ENCODE measurements at regions not wholly inside any gene's neighbourhood (a gene's known extent, or its start where the extent isn't known, plus 50 kb on each side); places are given as distances from the start of the nearest gene placed in this dataset.
"Not testable (repeated sequence)": the region's sequence is repeated elsewhere in the genome, so short reads cannot be mapped to it uniquely, and the experiment has no call there.

DNA sequence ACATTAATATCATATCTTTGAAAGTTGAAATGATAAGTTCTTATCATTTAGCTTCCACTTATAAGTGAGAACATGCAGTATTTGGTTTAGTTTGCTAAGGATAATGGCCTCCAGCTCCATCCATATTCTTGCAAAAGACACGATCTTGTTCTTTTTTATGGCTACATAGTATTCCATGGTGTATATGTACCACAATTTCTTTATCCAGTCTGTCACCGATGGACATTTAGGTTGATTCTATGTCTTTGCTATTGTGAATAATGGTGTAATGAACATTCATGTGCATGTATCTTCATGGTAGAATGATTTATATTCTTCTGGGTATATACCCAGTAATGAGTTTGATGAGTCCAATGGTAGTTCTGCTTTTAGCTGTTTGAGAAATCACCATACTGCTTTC lies 135.0 kb upstream of the PRR16 start:
- Histone ChIP-seq H3K27ac (ENCODE audit: low read depth, low read length) (no peak overlapping the region), H2BK15ac (replicated peaks; ENCODE audit: low read depth) (no peak overlapping the region), H3K79me2 (ENCODE audit: control insufficient read depth, insufficient read depth, low read length) (no peaks in the 10 kb centered on the region), H3K4ac (ENCODE audit: low read depth, low read length) (no peak overlapping the region), H3K4me1 (ENCODE audit: control insufficient read depth, low read depth, low read length) (no peaks in the 10 kb centered on the region), H2AK5ac (ENCODE audit: low read length) (no peak overlapping the region), H3K79me1 (ENCODE audit: low read length) (no peaks in the 10 kb centered on the region), H3K18ac (ENCODE audit: low read length) (no peak overlapping the region), H3K27me3 (ENCODE audit: insufficient read depth, low read length, poor library complexity) (no peaks in the 10 kb centered on the region), H2BK5ac (ENCODE audit: low read length) (no peak overlapping the region), H3K23ac (ENCODE audit: low read length) (no peak overlapping the region), H4K5ac (ENCODE audit: low read length) (no peak overlapping the region), H3K36me3 (ENCODE audit: control insufficient read depth, insufficient read depth, low read length) (no peaks in the 10 kb centered on the region), H3K56ac (ENCODE audit: low read length) (no peak overlapping the region), H3K9ac (ENCODE audit: low read length) (no peak overlapping the region), H3K4me2 (ENCODE audit: low read length) (no peak overlapping the region), H3K4me3 (ENCODE audit: low read length) (no peak overlapping the region), H4K8ac (ENCODE audit: low read depth, low read length) (no peak overlapping the region), H2BK120ac (ENCODE audit: low read depth, low read length) (no peak overlapping the region)
- no peak for DNase-seq
- WGBS (ENCODE audit: extremely low coverage, insufficient coverage, low lambda C conversion rate), result no CpG with 5 or more reads among the region's 2 CpGs

DNA sequence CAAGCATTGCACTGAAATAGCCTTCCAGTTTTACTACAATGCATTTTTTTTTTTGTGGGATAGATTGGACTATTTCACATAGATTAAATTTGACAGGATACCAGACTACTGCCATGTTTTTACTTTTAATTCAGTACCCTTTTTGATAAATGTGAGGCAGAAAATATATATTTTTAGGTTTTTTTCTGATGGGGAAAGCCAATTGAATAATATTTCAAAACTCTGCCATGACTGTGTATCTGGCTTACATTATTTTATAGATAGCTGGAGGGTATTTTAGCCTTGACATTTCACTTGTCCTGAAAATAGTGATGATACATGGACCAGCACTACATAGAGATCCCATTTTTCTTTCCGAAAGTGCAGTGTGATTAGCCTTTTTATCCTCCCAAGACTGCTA lies 133.5 kb upstream of the PRR16 start:
- Histone ChIP-seq H2AK5ac (ENCODE audit: low read length) (no peak overlapping the region), H2BK120ac (ENCODE audit: low read depth, low read length) (no peak overlapping the region), H3K4ac (ENCODE audit: low read depth, low read length) (no peak overlapping the region), H2BK15ac (replicated peaks; ENCODE audit: low read depth) (no peak overlapping the region), H4K5ac (ENCODE audit: low read length) (no peak overlapping the region), H3K23ac (ENCODE audit: low read length) (no peak overlapping the region), H3K79me2 (ENCODE audit: control insufficient read depth, insufficient read depth, low read length) (no peaks in the 10 kb centered on the region), H3K27ac (ENCODE audit: low read depth, low read length) (no peak overlapping the region), H3K18ac (ENCODE audit: low read length) (no peak overlapping the region), H4K8ac (ENCODE audit: low read depth, low read length) (no peak overlapping the region), H3K4me2 (ENCODE audit: low read length) (no peak overlapping the region), H3K79me1 (ENCODE audit: low read length) (no peaks in the 10 kb centered on the region), H3K27me3 (ENCODE audit: insufficient read depth, low read length, poor library complexity) (no peaks in the 10 kb centered on the region), H3K56ac (ENCODE audit: low read length) (no peak overlapping the region), H3K4me3 (ENCODE audit: low read length) (no peak overlapping the region), H3K9ac (ENCODE audit: low read length) (no peak overlapping the region), H3K36me3 (ENCODE audit: control insufficient read depth, insufficient read depth, low read length) (no peaks in the 10 kb centered on the region), H2BK5ac (ENCODE audit: low read length) (no peak overlapping the region), H3K4me1 (ENCODE audit: control insufficient read depth, low read depth, low read length) (no peaks in the 10 kb centered on the region)
- WGBS (ENCODE audit: extremely low coverage, insufficient coverage, low lambda C conversion rate), result no CpG with 5 or more reads among the region's 1 CpG
- no peak for DNase-seq

DNA sequence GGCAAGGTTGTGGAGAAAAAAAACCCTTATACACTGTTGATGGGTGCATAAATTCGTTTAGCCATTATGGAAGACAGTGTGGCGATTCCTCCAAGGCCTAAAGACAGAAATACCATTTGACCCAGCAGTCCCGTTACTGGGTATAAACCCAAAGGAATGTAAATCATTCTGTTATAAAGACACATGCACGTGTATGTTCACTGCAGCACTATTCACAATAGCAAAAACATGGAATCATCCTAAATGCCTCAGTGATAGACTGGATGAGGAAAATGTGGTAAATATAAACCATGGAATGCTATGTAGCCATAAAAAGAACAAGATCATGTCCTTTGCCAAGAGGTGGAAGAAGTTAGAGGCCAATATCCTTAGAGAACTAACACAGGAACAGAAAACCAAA lies 119.9 kb upstream of the PRR16 start:
- Histone ChIP-seq H2AK5ac (ENCODE audit: low read length) (no peak overlapping the region), H3K18ac (ENCODE audit: low read length) (no peak overlapping the region), H4K8ac (ENCODE audit: low read depth, low read length) (no peak overlapping the region), H3K79me1 (ENCODE audit: low read length) (no peaks in the 10 kb centered on the region), H3K56ac (ENCODE audit: low read length) (no peak overlapping the region), H4K5ac (ENCODE audit: low read length) (no peak overlapping the region), H2BK120ac (ENCODE audit: low read depth, low read length) (no peak overlapping the region), H2BK15ac (replicated peaks; ENCODE audit: low read depth) (no peak overlapping the region), H2BK5ac (ENCODE audit: low read length) (no peak overlapping the region), H3K27me3 (ENCODE audit: insufficient read depth, low read length, poor library complexity) (no peaks in the 10 kb centered on the region), H3K9ac (ENCODE audit: low read length) (no peak overlapping the region), H3K27ac (ENCODE audit: low read depth, low read length) (no peak overlapping the region), H3K4me3 (ENCODE audit: low read length) (no peak overlapping the region), H3K36me3 (ENCODE audit: control insufficient read depth, insufficient read depth, low read length) (no peaks in the 10 kb centered on the region), H3K79me2 (ENCODE audit: control insufficient read depth, insufficient read depth, low read length) (no peaks in the 10 kb centered on the region), H3K4me1 (ENCODE audit: control insufficient read depth, low read depth, low read length) (no peaks in the 10 kb centered on the region), H3K23ac (ENCODE audit: low read length) (no peak overlapping the region), H3K4ac (ENCODE audit: low read depth, low read length) (no peak overlapping the region), H3K4me2 (ENCODE audit: low read length) (no peak overlapping the region)
- WGBS (ENCODE audit: extremely low coverage, insufficient coverage, low lambda C conversion rate), result no CpG with 5 or more reads among the region's 4 CpGs
- DNase-seq, result no peak

DNA sequence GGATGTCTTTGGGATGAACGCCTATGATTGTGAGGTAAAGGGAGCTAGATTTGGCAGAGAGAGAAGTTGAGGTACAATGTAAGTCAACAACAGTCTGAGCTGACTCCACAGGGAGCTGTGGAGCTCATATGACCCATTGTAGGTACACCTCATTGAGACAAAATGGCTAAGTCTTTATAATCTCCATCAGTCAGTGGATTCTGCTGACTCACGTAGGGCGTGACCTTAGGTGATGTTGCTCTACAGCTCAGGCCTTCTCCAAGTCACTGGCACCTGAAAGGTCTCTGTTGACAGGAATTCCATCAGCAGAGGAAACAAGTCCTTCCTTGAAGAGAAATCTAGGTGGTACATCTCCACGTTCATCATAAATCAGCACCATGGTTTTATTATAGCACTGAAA lies 118.2 kb upstream of the PRR16 start:
- H2BK120ac ChIP-seq (ENCODE audit: low read depth, low read length), result no peak overlapping the region
- no peak overlapping the region for H3K4ac ChIP-seq (ENCODE audit: low read depth, low read length)
- no peak overlapping the region for H2BK15ac ChIP-seq (replicated peaks; ENCODE audit: low read depth)
- no peak overlapping the region for H2AK5ac ChIP-seq (ENCODE audit: low read length)
- no peaks in the 10 kb centered on the region for H3K4me1 ChIP-seq (ENCODE audit: control insufficient read depth, low read depth, low read length)
- no peak for DNase-seq
- no peak overlapping the region for H3K23ac ChIP-seq (ENCODE audit: low read length)
- no peak overlapping the region for H3K18ac ChIP-seq (ENCODE audit: low read length)
- H3K9ac ChIP-seq (ENCODE audit: low read length), result no peak overlapping the region
- no peaks in the 10 kb centered on the region for H3K79me1 ChIP-seq (ENCODE audit: low read length)
- H3K56ac ChIP-seq (ENCODE audit: low read length), result no peak overlapping the region
- no peak overlapping the region for H3K4me2 ChIP-seq (ENCODE audit: low read length)
- H3K27me3 ChIP-seq (ENCODE audit: insufficient read depth, low read length, poor library complexity), result no peaks in the 10 kb centered on the region
- no peaks in the 10 kb centered on the region for H3K79me2 ChIP-seq (ENCODE audit: control insufficient read depth, insufficient read depth, low read length)
- H2BK5ac ChIP-seq (ENCODE audit: low read length), result no peak overlapping the region
- WGBS (ENCODE audit: extremely low coverage, insufficient coverage, low lambda C conversion rate), result no CpG with 5 or more reads among the region's 4 CpGs
- H3K36me3 ChIP-seq (ENCODE audit: control insufficient read depth, insufficient read depth, low read length), result no peaks in the 10 kb centered on the region
- H4K5ac ChIP-seq (ENCODE audit: low read length), result no peak overlapping the region
- H3K4me3 ChIP-seq (ENCODE audit: low read length), result no peak overlapping the region
- H3K27ac ChIP-seq (ENCODE audit: low read depth, low read length), result no peak overlapping the region
- H4K8ac ChIP-seq (ENCODE audit: low read depth, low read length), result no peak overlapping the region

DNA sequence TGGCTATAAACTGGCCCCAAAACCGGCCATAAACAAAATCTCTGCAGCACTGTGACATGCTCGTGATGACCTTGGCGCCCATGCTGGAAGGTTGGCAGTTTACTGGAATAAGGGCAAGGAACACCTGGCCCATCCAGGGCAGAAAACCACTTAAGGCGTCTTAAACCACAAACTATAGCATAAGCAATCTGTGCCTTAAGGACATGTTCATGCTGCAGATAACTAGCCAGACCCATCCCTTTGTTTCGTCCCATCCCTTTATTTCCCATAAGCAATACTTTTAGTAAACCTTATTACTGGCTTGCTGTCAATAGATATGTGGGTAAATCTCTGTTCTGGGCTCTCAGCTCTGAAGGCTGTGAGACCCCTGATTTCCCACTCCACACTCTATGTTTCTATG lies 113.0 kb upstream of the PRR16 start:
- not testable (repeated sequence) for H3K9ac ChIP-seq (ENCODE audit: low read length); H3K4me3 ChIP-seq (ENCODE audit: low read length); H3K36me3 ChIP-seq (ENCODE audit: control insufficient read depth, insufficient read depth, low read length); H4K5ac ChIP-seq (ENCODE audit: low read length); H3K4ac ChIP-seq (ENCODE audit: low read depth, low read length); H3K79me2 ChIP-seq (ENCODE audit: control insufficient read depth, insufficient read depth, low read length); H3K23ac ChIP-seq (ENCODE audit: low read length); H2AK5ac ChIP-seq (ENCODE audit: low read length); H3K4me1 ChIP-seq (ENCODE audit: control insufficient read depth, low read depth, low read length); H3K27ac ChIP-seq (ENCODE audit: low read depth, low read length); H3K27me3 ChIP-seq (ENCODE audit: insufficient read depth, low read length, poor library complexity); H4K8ac ChIP-seq (ENCODE audit: low read depth, low read length); DNase-seq; H3K18ac ChIP-seq (ENCODE audit: low read length); H3K4me2 ChIP-seq (ENCODE audit: low read length); H3K56ac ChIP-seq (ENCODE audit: low read length); H2BK15ac ChIP-seq (replicated peaks; ENCODE audit: low read depth); H2BK120ac ChIP-seq (ENCODE audit: low read depth, low read length); H2BK5ac ChIP-seq (ENCODE audit: low read length); H3K79me1 ChIP-seq (ENCODE audit: low read length)
- WGBS (ENCODE audit: extremely low coverage, insufficient coverage, low lambda C conversion rate), result no CpG with 5 or more reads among the region's 5 CpGs

DNA sequence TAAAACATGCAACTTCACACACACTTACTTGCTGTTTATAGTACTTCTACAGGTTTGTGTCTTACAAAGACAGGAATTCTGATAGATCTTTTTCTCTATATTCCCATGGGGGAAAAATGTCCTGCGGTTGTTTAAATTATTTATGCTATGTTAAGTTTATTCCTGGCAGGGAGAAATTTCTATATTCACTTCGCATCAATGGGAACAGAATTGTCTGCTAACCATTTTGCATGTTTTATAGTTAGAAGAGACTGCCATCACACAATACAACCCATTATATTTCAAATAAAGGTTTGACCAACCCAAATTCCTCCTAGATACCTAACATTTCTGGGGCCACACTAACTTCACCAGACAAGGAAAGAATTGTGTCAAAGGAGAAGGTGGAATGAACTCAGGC lies 110.0 kb upstream of the PRR16 start:
- DNase-seq, result no peak
- WGBS (ENCODE audit: extremely low coverage, insufficient coverage, low lambda C conversion rate), result no CpG with 5 or more reads among the region's 2 CpGs
- no peaks in the 10 kb centered on the region for H3K27me3 ChIP-seq (ENCODE audit: insufficient read depth, low read length, poor library complexity)

More for the DNA sequence above, 110.0 kb upstream of the PRR16 start:
- no peak overlapping the region for H4K8ac ChIP-seq (ENCODE audit: low read depth, low read length)
- no peak overlapping the region for H2BK120ac ChIP-seq (ENCODE audit: low read depth, low read length)
- H2AK5ac ChIP-seq (ENCODE audit: low read length), result no peak overlapping the region
- H4K5ac ChIP-seq (ENCODE audit: low read length), result no peak overlapping the region
- H3K4me1 ChIP-seq (ENCODE audit: control insufficient read depth, low read depth, low read length), result no peaks in the 10 kb centered on the region
- H3K36me3 ChIP-seq (ENCODE audit: control insufficient read depth, insufficient read depth, low read length), result no peaks in the 10 kb centered on the region
- no peak overlapping the region for H3K4me2 ChIP-seq (ENCODE audit: low read length)
- no peak overlapping the region for H3K56ac ChIP-seq (ENCODE audit: low read length)
- H2BK15ac ChIP-seq (replicated peaks; ENCODE audit: low read depth), result no peak overlapping the region
- H3K79me2 ChIP-seq (ENCODE audit: control insufficient read depth, insufficient read depth, low read length), result no peaks in the 10 kb centered on the region
- no peak overlapping the region for H3K4ac ChIP-seq (ENCODE audit: low read depth, low read length)
- H3K23ac ChIP-seq (ENCODE audit: low read length), result no peak overlapping the region
- H3K18ac ChIP-seq (ENCODE audit: low read length), result no peak overlapping the region
- H3K4me3 ChIP-seq (ENCODE audit: low read length), result no peak overlapping the region
- H2BK5ac ChIP-seq (ENCODE audit: low read length), result no peak overlapping the region
- no peak overlapping the region for H3K9ac ChIP-seq (ENCODE audit: low read length)
- H3K27ac ChIP-seq (ENCODE audit: low read depth, low read length), result no peak overlapping the region
- no peaks in the 10 kb centered on the region for H3K79me1 ChIP-seq (ENCODE audit: low read length)

All from mesendoderm (in vitro differentiated cells).